GM19351 (cell line): ENCODE measurements at regions not wholly inside any gene's neighbourhood (a gene's known extent, or its start where the extent isn't known, plus 50 kb on each side); places are given as distances from the start of the nearest gene placed in this dataset.
A peak's percentile ranks its signal among the peaks of the same experiment; 100 is the strongest.
"Not testable (repeated sequence)": the region's sequence is repeated elsewhere in the genome, so short reads cannot be mapped to it uniquely, and the experiment has no call there.

Source experiments
- ATAC-seq: cut with Tn5 transposase; IDR thresholded peaks from one replicate; pipeline ENCODE4 v1.9.1; 2021; ENCODE audit warnings: mild to moderate bottlenecking, moderate library complexity; ENCODE audit not compliant: unreplicated experiment

DNA sequence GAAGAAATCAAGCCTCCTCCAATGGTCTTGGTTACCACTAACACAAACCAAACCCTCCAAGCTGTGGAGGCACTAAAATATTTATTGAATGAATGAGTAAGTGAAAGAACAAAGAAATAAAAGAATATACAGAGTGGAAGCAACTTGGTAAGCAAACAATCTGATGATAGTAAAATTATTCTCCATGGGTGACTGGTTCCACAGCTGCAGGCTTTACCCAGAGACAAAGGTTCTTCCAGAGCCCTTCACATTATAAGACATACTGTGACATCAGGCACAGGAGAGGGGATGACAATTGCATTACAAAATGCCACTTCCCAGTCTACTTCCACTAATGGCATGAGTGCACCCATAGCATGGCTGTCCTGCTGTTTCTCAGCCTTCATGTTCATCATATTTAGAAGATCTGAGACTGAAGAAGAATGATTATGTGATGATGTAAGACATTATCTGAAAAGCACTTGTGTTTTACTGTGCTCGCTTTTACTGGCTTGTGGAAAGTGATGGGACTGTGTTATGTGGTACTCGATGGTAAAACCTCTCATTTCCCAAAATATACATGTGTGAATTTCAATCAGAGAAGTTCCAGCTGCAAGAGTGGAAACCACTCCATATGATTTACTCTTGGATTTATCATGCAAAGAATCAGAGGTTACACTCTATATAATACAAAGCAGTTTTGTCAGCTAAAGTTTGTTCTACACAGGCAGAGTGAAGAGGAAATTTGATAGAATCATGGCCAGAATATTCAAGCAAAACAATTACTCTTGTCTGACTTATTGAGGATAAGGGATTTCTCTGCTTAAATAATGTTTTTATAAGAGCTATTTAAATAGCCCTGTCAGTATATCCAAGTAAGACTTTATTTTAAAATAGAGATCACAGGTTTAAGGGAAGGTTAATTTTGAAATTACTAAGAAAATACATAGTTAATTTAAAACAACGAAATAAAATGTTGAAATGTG is 220.2 kb upstream of the NBEA start:
- ATAC-seq, result no peak

DNA sequence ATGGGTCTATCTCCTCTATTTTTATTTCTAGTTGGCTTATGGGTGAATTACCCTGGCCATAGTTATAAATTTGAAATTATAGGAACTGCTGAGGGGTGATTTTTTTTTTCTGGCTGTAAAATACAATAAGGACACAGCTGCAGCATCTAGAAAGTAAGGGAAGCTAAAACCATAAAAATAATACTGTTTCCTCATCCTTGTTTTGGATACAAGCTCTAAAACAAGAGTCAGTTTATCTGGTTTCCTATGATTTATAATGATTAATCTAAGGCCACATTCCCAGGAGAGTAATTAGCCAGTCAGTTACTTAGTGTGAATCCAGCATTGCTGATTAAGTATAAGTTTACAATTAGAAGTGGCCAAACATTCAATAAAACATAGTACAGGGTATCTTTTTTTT is 219.1 kb upstream of the NBEA start:
- no peak for ATAC-seq

DNA sequence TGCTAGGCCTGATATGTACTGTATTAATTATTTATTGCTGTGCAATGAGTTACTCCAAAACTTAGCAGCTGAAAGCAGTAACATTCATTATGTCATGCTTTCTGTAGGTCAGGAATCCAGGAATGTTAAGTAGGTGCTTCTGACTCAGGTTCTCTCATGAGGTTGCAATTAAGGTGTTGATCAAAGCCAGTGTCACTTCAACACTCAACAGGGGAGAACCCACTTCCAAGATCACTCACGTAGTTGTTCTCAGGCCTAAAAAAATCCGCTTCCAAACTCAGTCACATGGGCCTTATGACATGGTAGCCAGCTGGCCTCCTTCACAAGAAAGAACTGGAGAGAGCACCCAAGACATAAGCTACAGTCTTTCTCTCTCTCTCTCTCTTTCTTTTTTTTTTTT is 211.1 kb upstream of the NBEA start:
- no peak for ATAC-seq

DNA sequence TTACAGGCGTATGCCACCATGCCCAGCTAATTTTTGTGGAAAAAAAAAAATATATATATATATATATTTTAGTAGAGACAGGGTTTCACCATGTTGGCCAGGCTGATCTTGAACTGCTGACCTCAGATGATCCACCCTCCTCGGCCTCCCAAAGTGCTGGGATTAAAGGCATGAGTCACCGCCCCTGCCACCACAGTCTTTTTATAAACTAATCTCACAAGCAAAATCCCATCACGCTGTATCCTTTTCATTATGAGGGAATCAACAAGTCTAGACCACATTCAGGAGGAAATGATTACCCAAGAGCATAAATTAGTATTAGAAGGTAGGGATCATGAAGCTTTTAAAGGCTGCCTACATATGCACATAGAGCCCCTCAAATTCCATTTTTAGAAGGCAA is 210.6 kb upstream of the NBEA start:
- ATAC-seq, result no peak

DNA sequence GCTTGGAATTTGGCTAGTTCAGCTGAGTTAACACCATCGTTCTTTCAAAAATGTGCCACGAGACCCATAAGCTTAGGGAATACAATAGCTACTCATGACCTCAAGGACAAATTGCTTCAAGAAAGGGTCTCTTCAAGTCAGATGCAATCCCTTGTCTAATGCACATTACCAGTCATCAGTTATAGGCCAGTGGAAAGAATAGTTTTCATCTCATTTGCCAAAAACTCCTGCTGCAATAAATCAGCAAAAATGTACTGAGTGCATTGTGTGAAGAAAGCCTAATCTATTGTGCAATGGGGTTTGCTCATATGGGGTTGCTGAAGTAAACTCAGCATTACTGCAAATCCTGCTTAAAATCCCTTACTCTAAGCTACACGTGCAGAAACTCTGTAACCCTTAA is 208.3 kb upstream of the NBEA start:
- ATAC-seq, result no peak

DNA sequence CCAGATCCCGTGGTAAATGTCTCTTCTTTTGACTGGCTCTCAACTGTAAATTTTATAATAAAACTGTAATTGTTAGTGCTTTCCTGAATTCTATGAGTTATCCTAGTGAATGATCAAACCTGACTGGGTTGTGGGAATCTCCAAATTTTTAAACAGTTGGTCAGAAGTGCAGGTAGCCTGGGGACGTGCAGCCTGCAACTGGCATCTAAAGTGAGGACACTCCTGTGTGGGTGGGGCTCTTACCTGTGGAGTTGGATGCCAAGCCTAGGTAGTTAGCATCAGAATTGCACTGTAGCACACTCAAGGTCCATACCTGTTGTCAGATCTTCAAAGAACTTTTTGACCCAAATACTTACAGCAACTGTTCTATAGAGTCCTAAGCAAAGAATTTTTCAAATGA is 207.1 kb upstream of the NBEA start:
- ATAC-seq, result no peak

DNA sequence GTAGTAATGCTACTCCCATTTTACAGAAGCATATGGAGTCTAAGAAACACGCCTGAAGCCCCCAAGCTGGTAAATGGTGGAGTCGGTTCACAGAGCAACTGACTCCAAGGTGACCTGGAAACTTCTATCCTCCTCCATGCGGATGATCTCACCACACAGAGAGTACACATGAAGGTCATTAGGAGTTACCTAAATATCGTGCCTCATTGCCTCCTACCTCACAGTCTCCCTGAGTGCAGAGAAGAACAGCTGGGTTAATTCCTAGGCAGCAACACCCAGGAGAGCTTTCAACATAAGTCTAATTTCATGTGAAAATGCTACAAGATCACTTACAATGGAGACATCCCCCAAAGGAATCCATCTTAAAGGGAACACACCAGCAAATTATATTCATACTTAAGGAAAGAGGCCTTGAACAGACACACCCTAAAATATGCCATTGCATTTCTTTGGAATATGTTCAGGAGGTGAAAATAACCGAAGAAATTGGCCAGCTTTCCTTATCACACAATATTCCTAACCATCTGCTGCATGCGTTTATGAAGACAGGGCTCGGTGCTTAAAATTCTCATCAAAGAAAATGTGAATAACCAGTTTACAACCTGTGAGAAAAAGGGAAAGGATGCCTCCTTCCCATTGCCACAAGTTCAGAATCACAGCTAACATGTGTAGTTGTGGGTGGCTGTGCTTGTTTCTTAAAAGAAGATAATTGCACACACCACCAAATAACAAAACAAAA is 203.6 kb upstream of the NBEA start:
- no peak for ATAC-seq

DNA sequence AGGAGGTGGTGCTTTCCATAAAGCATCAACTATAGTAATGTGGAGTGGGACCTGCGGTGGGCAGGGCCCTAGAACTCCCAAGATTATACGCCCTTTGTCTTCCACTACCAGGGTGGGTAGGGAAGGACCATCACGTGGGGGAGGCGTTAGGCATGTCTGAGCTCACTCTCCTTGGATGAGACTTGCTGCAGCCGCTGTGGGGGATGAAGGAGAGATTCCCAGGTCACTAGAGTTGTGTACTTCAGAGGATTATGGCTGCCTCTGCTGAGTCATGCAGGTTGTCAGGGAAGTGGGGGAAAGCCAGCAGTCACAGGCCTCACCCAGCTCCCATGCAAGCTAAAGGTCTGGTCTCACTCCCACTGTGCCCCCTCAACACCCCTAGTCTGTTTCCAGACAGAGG is 195.0 kb upstream of the NBEA start:
- ATAC-seq, result not testable (repeated sequence)

DNA sequence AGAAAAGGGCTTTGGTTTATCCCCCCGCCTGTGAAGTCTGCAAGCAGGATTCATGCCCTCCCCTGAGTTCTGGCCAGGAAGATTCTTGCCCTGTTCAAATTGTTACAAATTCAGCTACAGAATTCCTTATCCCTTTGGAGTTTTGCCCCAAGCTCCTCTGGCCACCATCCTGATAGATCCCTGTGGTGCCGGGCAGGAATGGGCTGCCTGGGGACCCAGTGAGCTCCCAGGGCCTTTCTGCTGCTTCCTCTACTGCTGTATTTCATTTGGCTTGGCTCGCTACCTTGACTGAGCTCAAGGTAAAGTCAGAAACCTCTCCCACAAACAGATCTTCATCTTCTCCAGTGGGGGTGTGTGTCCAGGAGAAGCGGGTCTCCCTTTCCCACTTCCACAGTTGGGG is 194.6 kb upstream of the NBEA start:
- no peak for ATAC-seq

DNA sequence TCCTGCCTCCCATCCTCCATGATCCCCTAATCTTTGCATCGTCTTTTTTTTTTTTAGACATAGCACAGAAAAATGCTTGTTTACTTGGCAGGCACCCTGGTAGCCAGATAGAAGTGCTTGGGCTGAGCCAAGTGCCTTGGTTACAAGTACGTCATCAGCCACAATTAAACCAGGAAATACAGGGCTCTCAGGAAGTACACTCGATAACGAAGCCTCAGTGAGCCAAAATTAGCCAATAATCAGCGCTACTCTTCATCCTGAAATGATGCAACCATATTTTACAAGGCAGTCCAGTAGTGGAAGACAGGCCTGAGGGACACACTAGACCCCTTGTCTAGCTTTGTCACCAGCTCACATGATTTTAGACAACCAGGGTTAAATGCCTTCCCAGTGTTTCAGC is 194.0 kb upstream of the NBEA start:
- no peak for ATAC-seq

DNA sequence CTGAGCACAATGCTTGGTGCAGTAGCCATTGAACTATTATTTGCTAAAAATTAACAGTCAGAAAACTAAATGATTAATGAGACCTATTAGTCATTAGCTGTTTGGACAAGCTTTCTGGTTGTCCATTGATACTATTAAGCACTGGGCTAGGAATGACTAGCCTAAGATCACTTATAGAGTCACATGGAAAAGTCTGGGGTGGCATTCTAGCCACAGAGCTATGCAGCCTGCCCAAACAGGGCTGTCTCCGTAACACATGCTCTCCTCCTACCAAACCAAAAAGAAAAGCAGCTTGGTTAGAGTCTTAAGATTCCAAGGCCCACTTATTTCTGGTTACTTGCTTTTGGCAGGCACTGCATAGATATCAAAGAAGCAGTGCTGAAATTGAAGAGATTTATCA is 193.5 kb upstream of the NBEA start:
- no peak for ATAC-seq

DNA sequence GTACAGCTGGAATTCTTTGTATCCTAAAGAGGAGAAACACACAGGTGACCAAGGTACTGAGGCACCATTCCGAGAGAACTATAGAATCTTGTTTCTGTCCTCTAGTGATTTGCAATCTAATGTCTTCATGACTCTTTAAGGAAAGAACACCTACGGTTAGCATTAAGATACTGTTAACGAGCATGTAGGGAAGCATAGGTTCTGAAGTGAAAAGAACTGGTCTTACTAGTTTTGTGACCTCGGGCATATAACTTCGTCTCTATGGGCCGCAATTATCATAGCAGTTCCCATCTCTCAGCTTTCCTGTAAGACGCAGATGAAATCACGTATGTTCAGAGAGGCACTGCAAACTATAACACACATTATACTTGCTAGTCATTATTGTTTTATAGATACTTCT is 193.0 kb upstream of the NBEA start:
- ATAC-seq, result no peak

DNA sequence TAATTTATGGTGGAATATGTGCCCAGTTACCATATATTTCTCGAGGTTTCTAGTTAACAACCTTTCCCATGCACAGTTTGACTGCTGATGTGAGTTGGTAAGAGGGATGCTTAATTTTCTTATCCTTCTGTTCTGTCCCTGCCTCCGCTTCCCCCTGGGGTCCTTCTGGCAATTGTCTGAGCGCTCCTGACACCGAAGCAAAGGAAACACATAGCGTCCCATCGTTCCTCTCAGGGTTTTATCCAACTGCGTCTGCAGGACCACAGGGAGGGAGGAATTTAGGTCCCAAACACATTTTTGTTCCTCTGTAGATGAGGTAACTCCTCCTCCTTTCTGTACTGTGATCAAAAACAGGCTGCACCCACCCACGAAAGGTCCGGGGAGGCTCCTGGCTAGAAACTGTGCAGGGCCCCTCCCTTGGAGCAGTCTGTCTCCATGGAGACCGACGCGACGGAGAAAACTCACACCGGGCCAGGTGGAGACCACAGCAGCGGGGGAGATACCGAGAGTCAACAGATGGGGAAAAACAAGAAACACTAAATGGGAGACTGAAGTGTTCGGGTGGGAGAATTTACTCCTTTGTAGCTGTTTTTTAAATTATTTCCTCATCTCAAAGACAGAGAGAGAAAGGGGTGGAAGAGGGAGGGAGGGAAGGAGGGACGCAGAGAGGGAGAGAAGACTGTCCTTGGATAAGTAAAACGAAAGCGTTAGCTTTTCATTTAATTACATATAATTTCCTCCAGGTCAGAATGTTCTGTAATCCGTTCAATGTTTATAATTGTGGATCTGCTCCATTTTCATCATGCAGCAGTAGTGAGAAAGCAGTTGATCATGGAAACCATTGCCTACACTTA is 191.8 kb upstream of the NBEA start:
- peak; percentile 70 for ATAC-seq

DNA sequence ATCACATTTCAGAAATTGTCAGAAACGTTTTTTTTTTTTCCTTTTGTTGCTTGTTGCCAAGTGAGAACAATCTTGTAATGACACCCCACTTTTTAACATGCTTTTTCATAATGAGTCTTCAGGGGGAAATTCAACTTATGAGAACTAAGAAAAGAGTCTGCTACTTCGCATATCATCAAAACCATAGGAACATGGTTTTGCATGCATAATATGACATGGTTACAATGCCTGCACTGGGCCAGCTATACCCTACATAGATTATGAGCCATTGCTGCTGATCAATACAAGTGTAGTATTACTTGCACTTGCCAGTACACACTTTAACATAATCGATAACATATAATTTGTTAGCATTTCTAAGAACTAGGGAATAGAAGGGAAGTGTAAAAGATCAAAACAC is 191.0 kb upstream of the NBEA start:
- peak; percentile 53 for ATAC-seq

DNA sequence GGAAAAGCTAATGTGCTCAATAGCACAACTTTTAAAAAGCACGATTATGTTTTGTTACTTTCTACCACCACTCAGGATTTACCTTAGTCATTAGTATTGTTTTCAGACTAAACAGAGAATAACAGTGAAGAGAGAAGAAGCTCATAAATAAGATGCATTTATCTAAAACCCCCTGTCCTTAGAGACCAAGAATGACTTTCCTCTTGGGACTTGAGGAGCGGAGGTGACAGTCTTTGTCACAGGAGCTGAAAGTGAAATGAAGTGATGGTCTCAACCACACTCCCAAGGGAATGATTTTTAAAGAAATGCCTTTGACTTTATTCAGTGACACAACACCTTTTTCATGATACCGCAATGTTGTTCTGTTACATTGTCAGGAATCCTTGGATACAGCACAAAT is 190.6 kb upstream of the NBEA start:
- ATAC-seq, result peak; percentile 35

DNA sequence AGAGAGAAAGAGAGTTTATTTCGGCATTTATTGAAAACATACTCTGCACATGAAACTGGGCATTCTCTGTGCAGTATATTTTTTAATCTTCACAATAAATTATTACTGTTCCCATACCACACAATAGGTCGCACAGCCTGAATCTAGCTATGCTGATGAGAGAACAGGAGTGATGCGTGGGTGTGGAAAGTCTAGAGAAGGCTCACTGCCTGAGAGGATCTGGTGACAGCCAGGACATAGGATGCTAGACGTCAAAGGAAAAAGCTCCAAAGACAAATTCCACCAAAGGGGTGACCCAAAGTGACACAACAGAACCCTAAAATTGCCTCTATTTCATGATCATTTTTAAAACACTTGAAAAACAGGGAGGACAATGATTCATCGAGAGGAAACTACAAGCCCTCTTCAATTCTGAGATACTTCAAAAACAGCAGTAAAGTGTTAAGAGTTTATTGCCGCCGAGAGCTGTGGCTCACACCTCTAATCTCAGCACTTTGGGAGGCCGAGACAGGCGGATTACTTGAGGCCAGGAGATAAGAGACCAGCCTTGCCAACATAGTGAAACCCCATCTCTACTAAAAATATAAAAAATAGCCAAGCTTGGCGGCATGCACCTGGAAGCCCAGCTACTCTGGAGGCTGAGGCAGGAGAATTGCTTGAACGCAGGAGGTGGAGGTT is 189.6 kb upstream of the NBEA start:
- no peak for ATAC-seq

DNA sequence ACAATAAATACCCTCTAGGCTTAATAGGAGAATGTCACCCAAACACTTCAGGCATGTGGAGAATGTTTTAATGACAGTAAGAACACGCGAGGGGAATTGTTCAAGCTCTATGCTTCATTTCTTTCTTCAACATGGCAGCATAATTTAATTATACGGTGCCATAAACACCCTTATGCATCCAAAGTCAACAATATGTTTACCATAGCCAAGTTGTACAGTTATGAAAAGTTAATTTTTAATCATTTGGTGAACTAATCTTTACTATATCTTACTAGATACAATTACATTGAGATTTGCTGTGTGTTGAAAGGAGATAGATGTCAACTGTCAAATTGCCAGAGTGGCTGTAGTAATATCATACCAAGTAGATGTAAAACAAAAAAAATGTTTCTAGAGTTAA is 185.9 kb upstream of the NBEA start:
- no peak for ATAC-seq

DNA sequence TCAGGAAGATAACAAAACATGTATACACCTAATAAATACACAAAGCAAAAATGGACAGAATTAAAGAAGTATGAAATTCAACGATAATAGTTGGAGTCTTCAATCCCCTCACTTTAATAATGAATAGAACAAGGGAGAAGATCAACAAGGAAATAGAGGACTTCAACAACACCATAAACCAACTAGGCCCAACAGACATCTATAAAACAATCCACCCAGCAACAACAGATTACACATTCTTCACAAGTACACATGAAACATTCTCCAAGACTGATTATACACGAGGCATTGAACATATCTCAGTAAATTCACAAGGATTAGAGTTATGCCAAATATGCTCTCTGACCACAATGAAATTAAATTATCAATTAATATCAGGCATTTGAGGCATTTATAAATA is 185.5 kb upstream of the NBEA start:
- no peak for ATAC-seq

DNA sequence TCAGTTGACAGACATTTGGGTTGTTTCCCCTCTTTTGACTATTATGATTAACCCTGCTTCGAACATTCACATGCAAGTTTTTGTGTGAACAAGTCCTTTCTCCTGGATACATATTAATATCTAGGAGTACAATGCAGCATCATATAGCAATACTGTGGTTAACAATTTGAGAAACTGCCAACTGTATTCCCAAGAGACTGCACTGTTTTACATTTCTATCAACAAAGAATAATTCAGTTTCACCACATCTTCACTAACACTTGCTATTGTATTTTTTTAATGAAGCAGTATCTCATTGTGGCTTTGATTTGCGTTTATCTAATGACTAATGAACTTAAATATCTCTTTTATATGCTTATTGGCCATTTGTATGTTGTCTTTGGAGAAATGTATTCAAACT is 184.6 kb upstream of the NBEA start:
- ATAC-seq, result no peak

DNA sequence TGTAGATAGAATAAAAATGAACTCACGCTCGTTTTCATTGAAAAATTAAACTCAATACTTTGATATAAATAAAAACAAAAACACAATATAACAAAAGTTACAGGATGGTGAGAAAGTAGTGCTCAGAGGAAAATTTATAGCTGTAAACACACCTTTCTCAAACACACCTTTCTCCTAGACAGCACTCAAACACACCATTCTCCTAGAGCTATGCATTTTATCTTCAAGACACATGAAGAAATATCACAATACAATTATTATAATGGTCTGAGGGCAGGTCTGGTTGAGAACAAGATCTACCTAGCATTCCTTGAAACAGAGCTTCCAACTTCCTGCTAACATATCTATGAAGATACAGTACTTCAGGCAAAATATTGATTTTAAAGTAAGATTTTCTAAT is 183.4 kb upstream of the NBEA start:
- no peak for ATAC-seq

DNA sequence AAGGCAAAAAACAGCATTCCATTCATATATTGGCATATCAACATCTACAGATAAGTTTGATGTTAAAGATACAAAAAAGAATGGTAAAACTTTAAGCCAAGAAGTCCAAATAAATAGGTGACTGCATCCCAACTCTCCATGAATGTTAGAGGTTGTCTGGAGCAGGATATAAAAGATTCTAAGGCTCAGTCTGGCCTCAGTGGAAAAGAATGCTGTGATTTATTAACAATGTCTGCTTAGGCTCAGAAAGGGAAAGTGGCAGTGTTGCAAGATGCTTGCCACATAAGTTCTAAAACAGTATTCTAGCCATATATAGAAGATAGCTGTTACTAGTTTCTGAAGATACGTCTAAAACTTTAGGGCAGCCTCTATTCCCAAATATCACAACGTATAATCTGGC is 179.8 kb upstream of the NBEA start:
- ATAC-seq, result no peak
